Tibial nerve (tissue), 4 donors: ENCODE measurements at regions not wholly inside any gene's neighbourhood (a gene's known extent, or its start where the extent isn't known, plus 50 kb on each side); places are given as distances from the start of the nearest gene placed in this dataset.

ENCODE experiments used
- EP300 ChIP-seq, 2 donors: sonication (generic); formaldehyde crosslinking; IDR thresholded peaks; one replicate each; pipeline ENCODE4 v1.6.1; 2017; ENCODE audit warnings: antibody characterized with exemption in 2 of 2, mild to moderate bottlenecking in 1 of 2
- POLR2A ChIP-seq, 2 donors: fragments of 450-650 bp; IDR thresholded peaks; one replicate each; pipeline ENCODE4 v1.6.1; 2017; ENCODE audit warnings: antibody characterized with exemption in 2 of 2, mild to moderate bottlenecking in 2 of 2, moderate library complexity in 2 of 2
- TF ChIP-seq, protein P1 (sequence below), 5 experiments: fragments of 200-600 bp in 3 of 5; fragments of 450-650 bp in 2 of 5; sonication (generic) in 3 of 5; IDR thresholded peaks; one replicate each; pipeline ENCODE4 v1.5.1; 2016 to 2019; ENCODE audit warnings: antibody characterized with exemption in 5 of 5, mild to moderate bottlenecking in 3 of 5, moderate library complexity in 2 of 5

DNA sequence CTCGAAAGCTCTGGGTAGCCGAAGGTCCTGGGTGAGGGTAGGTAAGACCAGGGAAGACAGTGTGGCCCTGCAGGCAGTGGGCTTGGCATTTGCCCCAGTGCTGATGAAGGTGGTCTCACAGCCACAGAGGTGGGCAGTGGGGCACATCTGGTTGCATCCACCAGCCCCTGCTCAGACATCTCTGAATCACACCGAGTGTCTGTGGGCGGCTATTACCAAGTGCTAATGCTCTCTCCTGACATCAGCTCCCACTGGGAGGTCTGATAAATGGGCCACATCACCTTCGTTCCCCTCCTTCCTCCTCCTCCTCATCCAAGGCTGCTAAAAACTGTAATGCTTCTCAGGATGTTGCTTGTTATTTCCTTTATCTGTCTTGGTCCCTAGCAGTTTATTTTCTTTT, 330.9 kb upstream of the COBL start:
- TF ChIP-seq, protein P1, sequence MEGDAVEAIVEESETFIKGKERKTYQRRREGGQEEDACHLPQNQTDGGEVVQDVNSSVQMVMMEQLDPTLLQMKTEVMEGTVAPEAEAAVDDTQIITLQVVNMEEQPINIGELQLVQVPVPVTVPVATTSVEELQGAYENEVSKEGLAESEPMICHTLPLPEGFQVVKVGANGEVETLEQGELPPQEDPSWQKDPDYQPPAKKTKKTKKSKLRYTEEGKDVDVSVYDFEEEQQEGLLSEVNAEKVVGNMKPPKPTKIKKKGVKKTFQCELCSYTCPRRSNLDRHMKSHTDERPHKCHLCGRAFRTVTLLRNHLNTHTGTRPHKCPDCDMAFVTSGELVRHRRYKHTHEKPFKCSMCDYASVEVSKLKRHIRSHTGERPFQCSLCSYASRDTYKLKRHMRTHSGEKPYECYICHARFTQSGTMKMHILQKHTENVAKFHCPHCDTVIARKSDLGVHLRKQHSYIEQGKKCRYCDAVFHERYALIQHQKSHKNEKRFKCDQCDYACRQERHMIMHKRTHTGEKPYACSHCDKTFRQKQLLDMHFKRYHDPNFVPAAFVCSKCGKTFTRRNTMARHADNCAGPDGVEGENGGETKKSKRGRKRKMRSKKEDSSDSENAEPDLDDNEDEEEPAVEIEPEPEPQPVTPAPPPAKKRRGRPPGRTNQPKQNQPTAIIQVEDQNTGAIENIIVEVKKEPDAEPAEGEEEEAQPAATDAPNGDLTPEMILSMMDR (IDR thresholded peaks at IDR 0.05): no peak
- no peak for TF ChIP-seq POLR2A (IDR thresholded peaks at IDR 0.05)
- TF ChIP-seq EP300 (IDR thresholded peaks at IDR 0.05): no peak
